ENCODE measurements at regions not wholly inside any gene's neighbourhood (a gene's known extent, or its start where the extent isn't known, plus 50 kb on each side); places are given as distances from the start of the nearest gene placed in this dataset.

DNA sequence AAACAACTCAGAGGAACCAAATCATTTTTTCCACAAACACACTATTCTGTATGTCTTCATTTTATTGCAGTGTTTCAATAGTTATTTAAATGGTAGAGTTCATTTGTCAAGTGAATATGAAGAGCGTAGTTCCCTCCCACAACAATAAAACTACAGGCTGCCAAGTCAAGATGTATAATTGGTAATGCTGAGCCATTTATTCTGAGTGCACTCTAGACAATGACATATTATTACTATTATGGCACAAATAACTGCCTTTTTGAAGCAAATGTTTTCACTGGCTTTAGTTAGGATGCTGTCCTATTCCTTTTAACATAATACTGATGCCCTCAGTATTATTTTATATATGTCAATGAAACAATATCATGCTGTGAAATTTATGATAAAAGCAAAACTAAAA is 102.7 kb upstream of the PCDH15 start:
- TF ChIP-seq POLR2A (IDR thresholded peaks at IDR 0.05; ENCODE audit: low read depth, low read length) (no peak), POLR2AphosphoS5 (IDR thresholded peaks at IDR 0.05; ENCODE audit: low read depth, low read length) (no peak), PAX5 (IDR thresholded peaks at IDR 0.05; ENCODE audit: insufficient read depth, low read length, severe bottlenecking) (no peak)
